Omental fat pad (tissue), 3 donors: ENCODE measurements at regions not wholly inside any gene's neighbourhood (a gene's known extent, or its start where the extent isn't known, plus 50 kb on each side); places are given as distances from the start of the nearest gene placed in this dataset.

Source experiments
- ATAC-seq: fragments of 150-250 bp; one replicate; pipeline ENCODE4 v1.9.1; 2016; ENCODE audit warnings: mild to moderate bottlenecking, moderate library complexity; ENCODE audit not compliant: low FRiP score
- DNase-seq: peaks from one replicate; pipeline ENCODE4 v3.0.0-alpha.2; 2019; ENCODE audit warnings: low spot score
- CTCF ChIP-seq, 3 donors: fragments of 450-650 bp; IDR thresholded peaks; one replicate each; pipeline ENCODE4 v1.5.1; 2016 to 2017; ENCODE audit warnings: antibody characterized with exemption in 3 of 3, mild to moderate bottlenecking in 3 of 3, moderate library complexity in 2 of 3

DNA sequence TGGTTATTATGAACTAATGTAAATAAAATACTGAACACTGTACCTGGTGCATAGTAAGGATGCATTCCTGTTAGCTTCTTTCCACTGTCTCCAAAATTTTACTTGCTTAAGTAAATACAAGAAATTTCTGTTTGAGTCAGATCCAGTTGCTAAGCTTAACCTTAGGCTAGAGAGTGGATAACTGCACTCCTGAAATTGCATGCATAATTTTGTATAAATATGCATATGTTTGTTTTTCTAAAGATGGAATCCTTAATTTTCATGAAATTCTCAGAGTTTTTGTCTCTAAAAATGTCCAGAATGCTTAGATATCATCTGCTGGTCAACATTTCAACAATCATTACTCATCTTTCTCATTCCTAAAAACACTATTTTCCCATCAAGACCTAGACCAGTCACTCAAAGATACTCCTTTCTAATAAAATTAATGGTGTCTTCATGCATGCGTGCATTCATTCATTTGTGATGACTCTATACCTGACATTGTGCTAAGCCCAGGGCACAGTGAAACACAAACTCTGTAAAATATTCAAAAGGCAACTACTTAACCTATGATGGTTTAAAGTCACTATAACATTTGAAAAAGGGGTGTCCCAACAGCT lies 284.8 kb downstream of the SEC61B start:
- no peak for TF ChIP-seq CTCF (IDR thresholded peaks at IDR 0.05)
- ATAC-seq (no peak), DNase-seq (no peak)

- no peak for TF ChIP-seq CTCF (IDR thresholded peaks at IDR 0.05)
- ATAC-seq (no peak), DNase-seq (no peak)
Measured at GRCh38 chr9:99509065-99509745, 287.1 kb downstream of the SEC61B start.

DNA sequence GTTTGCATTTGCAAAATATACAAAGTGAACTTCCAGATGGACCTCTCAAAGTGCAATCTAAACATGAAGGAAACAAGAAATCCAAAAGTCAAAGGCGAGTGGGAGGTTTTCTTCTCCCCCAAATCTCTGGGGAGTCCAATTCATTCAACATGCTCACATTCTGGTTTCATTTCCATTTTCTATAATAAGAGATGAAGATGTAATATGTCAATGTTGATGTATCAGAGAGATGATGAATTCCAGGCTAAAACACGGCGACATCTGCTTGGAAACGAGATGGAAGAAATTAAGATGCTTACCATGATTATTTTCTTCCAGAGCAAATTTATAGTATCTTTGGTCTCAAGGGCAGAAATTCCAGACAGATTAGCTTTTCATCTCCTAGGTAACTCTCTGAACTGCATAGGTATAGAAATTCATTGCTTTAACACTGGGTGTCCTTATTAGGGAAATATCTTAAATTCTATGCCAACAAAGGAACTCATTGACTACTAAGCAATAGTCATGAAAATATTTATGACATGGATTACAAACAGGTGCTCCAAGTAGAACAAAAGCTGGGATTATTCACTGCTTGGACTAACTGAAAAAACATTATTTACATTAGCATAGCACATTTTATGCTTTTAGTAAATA lies 287.9 kb downstream of the SEC61B start:
- TF ChIP-seq CTCF (IDR thresholded peaks at IDR 0.05) = no peak
- DNase-seq = no peak
- no peak for ATAC-seq

DNA sequence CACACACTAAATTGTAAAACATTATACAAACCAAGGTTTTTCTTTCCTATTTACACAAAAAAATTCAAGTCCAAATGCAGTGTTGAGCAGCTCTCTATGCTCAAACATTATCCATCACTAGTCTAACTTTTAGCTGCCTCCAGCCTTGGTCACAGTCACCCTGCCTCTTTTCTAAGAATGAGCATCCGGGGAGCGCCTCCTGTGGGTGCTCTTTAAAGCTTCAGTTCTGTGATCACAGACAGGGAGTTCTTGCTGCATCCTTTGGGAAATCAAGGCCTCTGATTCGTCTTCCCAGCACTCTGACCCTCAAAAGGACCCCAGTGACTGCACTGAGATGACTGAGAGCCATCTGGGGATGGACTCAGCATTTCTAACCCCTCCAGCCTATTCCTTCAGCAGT lies 289.6 kb downstream of the SEC61B start:
- TF ChIP-seq CTCF (IDR thresholded peaks at IDR 0.05) = no peak
- DNase-seq = no peak
- no peak for ATAC-seq

DNA sequence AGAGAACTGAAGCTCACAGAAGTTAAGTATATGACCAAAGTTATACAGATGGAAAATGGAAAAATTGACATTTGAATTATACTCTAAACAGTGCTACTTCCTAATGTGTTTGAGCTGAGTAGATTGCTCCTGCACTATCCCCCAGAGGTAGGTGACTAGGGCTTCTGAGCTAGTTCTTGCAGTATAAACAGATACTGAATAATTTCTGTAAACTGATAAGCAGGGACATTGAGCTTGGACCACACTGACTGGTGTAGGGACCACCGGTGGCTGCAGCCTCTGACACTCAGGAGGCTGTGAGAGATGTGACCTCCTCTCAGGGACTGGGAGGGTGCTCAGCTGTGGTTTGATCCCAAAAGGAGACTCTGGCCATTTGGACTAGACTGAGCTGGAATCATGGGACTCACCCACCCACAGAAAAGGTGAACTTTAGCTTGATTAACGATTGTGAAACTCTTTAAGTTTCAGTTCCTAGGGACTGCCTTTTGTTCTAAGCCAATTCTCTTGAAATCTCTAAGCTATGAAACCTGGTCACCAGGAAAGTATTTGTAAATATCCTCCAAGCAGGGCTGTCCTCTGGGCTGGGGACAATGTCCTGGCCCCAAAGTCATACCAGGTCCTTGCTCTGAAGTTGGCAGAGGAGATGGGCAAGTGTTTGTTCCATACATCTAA lies 291.5 kb downstream of the SEC61B start:
- no peak for TF ChIP-seq CTCF (IDR thresholded peaks at IDR 0.05)
- no peak for ATAC-seq
- no peak for DNase-seq

DNA sequence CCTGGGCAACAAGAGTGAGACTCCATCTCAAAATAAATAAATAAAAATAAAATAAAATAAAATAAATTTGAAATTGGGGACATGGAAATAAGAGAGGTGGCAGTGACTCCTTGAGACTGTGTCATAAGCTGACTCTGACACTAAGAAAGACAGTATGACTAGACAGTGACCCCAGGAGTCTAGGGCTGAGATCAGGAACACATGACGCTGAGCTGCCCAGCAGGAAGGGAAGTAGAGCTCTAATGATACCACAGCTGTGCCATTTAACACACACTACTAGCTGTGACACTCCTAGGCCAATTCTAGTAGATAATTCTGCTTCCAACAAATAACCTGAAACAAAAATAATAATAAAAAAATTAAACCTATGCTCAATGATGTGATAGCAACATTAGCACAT lies 293.0 kb downstream of the SEC61B start:
- ATAC-seq (no peak), DNase-seq (no peak)
- no peak for TF ChIP-seq CTCF (IDR thresholded peaks at IDR 0.05)
